Suprapubic skin (tissue), 4 donors: ENCODE measurements at regions not wholly inside any gene's neighbourhood (a gene's known extent, or its start where the extent isn't known, plus 50 kb on each side); places are given as distances from the start of the nearest gene placed in this dataset.

Experiments
- DNase-seq, 2 donors: peaks; one replicate each; pipeline ENCODE4 v3.0.0-alpha.2; 2019; ENCODE audit warnings: low spot score in 2 of 2
- H3K27ac ChIP-seq: fragments of 200-600 bp; sonication (generic); one replicate; pipeline ENCODE4 v1.5.1; 2019
- H3K27me3 ChIP-seq: fragments of 200-600 bp; sonication (generic); one replicate; pipeline ENCODE4 v1.5.1; 2019
- H3K36me3 ChIP-seq: fragments of 200-600 bp; sonication (generic); one replicate; pipeline ENCODE4 v1.5.1; 2019
- H3K4me1 ChIP-seq: fragments of 200-600 bp; sonication (generic); one replicate; pipeline ENCODE4 v1.5.1; 2019
- H3K4me3 ChIP-seq: fragments of 200-600 bp; sonication (generic); one replicate; pipeline ENCODE4 v1.5.1; 2019; ENCODE audit warnings: mild to moderate bottlenecking
- H3K9me3 ChIP-seq: fragments of 200-600 bp; sonication (generic); one replicate; pipeline ENCODE4 v1.5.1; 2019
- CTCF ChIP-seq, 2 donors: fragments of 200-600 bp in 1 of 2; fragments of 450-650 bp in 1 of 2; sonication (generic) in 1 of 2; IDR thresholded peaks; one replicate each; pipeline ENCODE4 v1.5.1; 2016 to 2019; ENCODE audit warnings: antibody characterized with exemption in 2 of 2, mild to moderate bottlenecking in 1 of 2, moderate library complexity in 1 of 2
- EP300 ChIP-seq: sonication (generic); formaldehyde crosslinking; IDR thresholded peaks from one replicate; pipeline ENCODE4 v1.6.1; 2017; ENCODE audit warnings: antibody characterized with exemption
- POLR2A ChIP-seq, 2 donors: fragments of 450-650 bp; IDR thresholded peaks; one replicate each; pipeline ENCODE4 v1.6.1; 2017; ENCODE audit warnings: antibody characterized with exemption in 2 of 2, mild to moderate bottlenecking in 2 of 2, moderate library complexity in 2 of 2
- POLR2AphosphoS5 ChIP-seq, 3 donors: sonication (generic); formaldehyde crosslinking; IDR thresholded peaks; one replicate each; pipeline ENCODE4 v1.6.1; 2017; ENCODE audit warnings: antibody characterized with exemption in 3 of 3
- WGBS: methylation state at CpG from one replicate; pipeline ENCODE4 v1.1.5; 2018; 5-methylcytosine and 5-hydroxymethylcytosine counted together

- Histone ChIP-seq H3K27me3 (no peaks in the 10 kb centered on the region), H3K27ac (no peak overlapping the region), H3K9me3 (no peaks in the 10 kb centered on the region), H3K4me3 (no peak overlapping the region), H3K36me3 (no peaks in the 10 kb centered on the region), H3K4me1 (no peaks in the 10 kb centered on the region)
- DNase-seq = no peak
- no peak for TF ChIP-seq POLR2AphosphoS5 (IDR thresholded peaks at IDR 0.05)
- no peak for TF ChIP-seq POLR2A (IDR thresholded peaks at IDR 0.05)
- no peak for TF ChIP-seq CTCF (IDR thresholded peaks at IDR 0.05)
- TF ChIP-seq EP300 = no peak
Measured at GRCh38 chr5:42284584-42284983, 138.7 kb upstream of the GHR start.

- DNase-seq = no peak
- 43% methylated on average over 2 of the region's 2 CpGs for WGBS
- Histone ChIP-seq H3K27me3 (no peaks in the 10 kb centered on the region), H3K4me1 (no peaks in the 10 kb centered on the region), H3K27ac (no peak overlapping the region), H3K9me3 (no peaks in the 10 kb centered on the region), H3K4me3 (no peak overlapping the region), H3K36me3 (no peaks in the 10 kb centered on the region)
- TF ChIP-seq CTCF (IDR thresholded peaks at IDR 0.05) = no peak
- no peak for TF ChIP-seq POLR2AphosphoS5 (IDR thresholded peaks at IDR 0.05)
- no peak for TF ChIP-seq POLR2A (IDR thresholded peaks at IDR 0.05)
- no peak for TF ChIP-seq EP300
Measured at GRCh38 chr5:42285230-42285629, 138.0 kb upstream of the GHR start.

GRCh38 chr5:42300496-42300895 lies 122.7 kb upstream of the GHR start:
- Histone ChIP-seq H3K36me3 (no peaks in the 10 kb centered on the region), H3K27ac (no peak overlapping the region), H3K4me3 (no peak overlapping the region), H3K9me3 (no peaks in the 10 kb centered on the region), H3K4me1 (no peaks in the 10 kb centered on the region), H3K27me3 (no peaks in the 10 kb centered on the region)
- no peak for DNase-seq
- 90% methylated on average over 2 of the region's 2 CpGs for whole genome bisulfite sequencing
- TF ChIP-seq POLR2AphosphoS5 (IDR thresholded peaks at IDR 0.05) = no peak

- WGBS = 67% methylated on average over 4 of the region's 4 CpGs
- DNase-seq = no peak
- Histone ChIP-seq H3K27ac (no peak overlapping the region), H3K4me1 (no peaks in the 10 kb centered on the region), H3K9me3 (no peaks in the 10 kb centered on the region), H3K36me3 (no peaks in the 10 kb centered on the region), H3K27me3 (no peaks in the 10 kb centered on the region), H3K4me3 (no peak overlapping the region)
- TF ChIP-seq POLR2AphosphoS5 (IDR thresholded peaks at IDR 0.05) = no peak
Measured at GRCh38 chr5:42301349-42301748, 121.9 kb upstream of the GHR start.

- Histone ChIP-seq H3K4me1 (no peaks in the 10 kb centered on the region), H3K9me3 (no peaks in the 10 kb centered on the region), H3K27ac (no peak overlapping the region), H3K4me3 (no peak overlapping the region), H3K27me3 (no peaks in the 10 kb centered on the region), H3K36me3 (no peaks in the 10 kb centered on the region)
- no peak for DNase-seq
- 91% methylated on average over 1 of the region's 1 CpG for WGBS
- TF ChIP-seq EP300 = no peak
- no peak for TF ChIP-seq POLR2AphosphoS5 (IDR thresholded peaks at IDR 0.05)
- no peak for TF ChIP-seq CTCF (IDR thresholded peaks at IDR 0.05)
- TF ChIP-seq POLR2A (IDR thresholded peaks at IDR 0.05) = no peak
Measured at GRCh38 chr5:42302186-42302585, 121.1 kb upstream of the GHR start.

- 39% methylated on average over 1 of the region's 1 CpG for WGBS
- Histone ChIP-seq H3K4me3 (no peak overlapping the region), H3K4me1 (no peaks in the 10 kb centered on the region), H3K27ac (no peak overlapping the region), H3K27me3 (no peaks in the 10 kb centered on the region), H3K9me3 (no peaks in the 10 kb centered on the region), H3K36me3 (no peaks in the 10 kb centered on the region)
- TF ChIP-seq EP300 (no peak), POLR2A (IDR thresholded peaks at IDR 0.05) (no peak), POLR2AphosphoS5 (IDR thresholded peaks at IDR 0.05) (no peak), CTCF (IDR thresholded peaks at IDR 0.05) (no peak)
- no peak for DNase-seq
Measured at GRCh38 chr5:42306287-42306686, 117.0 kb upstream of the GHR start.
